HG03066 (cell line): ENCODE measurements at regions not wholly inside any gene's neighbourhood (a gene's known extent, or its start where the extent isn't known, plus 50 kb on each side); places are given as distances from the start of the nearest gene placed in this dataset.

Experiments used
- ATAC-seq: cut with Tn5 transposase; IDR thresholded peaks from one replicate; pipeline ENCODE4 v1.9.1; 2021; ENCODE audit warnings: low read depth; ENCODE audit not compliant: unreplicated experiment

DNA sequence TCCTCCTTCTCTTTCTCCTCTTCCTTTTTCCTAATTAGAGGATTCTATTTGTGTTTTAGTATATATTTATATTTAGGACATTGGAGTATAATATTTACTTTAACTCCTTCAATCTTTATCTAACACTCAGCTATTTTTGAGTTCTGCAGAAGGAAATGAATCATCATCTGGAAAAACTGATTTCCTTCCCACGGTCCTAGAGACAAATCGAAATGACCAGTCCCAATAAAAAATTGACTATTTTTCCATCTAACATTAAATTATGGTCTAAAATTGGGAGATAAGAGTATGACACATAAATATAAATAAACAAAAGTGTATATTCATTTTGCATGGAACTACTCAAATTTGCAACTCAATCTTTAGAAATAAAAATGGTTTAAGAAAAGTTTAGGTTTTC, 167.4 kb downstream of the TMTC3 start:
- no peak for ATAC-seq

DNA sequence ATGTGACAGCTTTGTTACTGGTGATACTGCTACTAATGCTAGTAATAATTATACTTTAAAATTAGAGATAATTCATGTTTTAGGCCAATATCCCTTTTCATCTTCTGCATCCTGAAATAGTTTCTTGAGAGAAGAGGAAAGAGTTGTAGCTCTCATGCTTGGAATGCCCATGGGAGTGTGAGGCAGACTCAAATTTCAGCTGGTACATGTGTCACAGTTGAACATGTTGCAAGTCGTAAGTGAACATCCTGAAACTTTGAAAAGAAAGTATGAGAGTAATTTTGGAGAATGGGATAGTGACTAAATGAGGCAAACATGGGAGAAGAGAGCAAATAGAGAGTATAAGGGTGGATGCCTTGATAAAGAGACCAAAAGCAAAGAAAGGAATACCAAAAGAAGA, 168.0 kb downstream of the TMTC3 start:
- no peak for ATAC-seq

DNA sequence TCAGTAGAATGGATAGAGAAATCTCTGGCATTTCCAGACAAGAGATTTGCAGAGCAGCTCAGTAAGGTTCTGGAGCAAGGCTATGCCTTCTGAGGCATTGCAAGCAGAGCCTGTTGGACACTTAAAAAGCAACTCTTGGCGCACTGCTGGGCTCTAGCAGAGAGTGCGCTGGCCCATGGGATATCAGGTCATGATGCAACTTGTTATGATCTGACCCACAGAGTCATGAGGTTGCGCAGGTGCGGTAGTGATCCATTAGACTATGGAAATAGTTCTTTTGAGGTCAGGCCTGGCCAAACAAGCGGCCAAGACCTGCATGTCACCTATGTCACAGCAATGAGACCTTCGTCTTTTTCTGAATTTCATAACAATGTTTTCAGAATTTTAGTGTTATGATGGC, 168.6 kb downstream of the TMTC3 start:
- no peak for ATAC-seq

DNA sequence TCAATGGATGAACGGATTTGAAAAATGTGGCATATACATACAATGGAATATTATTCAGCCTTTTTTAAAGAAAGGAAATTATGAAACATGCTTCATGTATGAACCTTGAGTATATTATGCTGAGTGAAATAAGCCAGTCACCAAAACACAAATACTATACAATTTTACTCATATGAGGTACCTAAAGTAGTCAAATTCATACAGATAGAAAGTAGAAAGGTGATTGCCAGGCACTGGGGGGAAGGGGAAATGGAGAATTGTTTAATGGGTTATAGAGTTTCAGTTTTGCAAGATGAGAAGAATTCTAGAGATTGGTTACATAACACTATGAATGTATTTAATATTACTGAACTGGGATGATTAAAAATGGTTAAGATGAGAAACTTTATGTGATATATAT, 171.4 kb downstream of the TMTC3 start:
- ATAC-seq = no peak

DNA sequence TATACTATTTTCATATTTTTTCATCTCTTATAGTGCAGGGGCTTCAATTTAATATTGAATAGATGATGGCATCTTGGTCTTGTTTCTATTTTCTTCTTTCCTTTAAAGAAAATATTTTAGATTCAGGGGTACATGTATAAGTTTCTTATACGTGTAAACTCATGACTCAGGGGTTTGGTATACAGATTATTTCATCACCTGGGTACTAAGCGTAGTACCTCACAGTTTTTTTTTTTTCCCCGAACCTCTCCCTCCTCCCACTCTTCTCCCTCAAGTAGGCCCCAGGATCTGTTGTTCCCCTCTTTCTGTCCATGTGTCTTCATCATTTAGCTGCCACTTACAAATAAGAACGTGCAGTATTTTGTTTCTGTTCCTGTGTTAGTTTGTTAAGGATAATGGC, 172.6 kb downstream of the TMTC3 start:
- no peak for ATAC-seq

DNA sequence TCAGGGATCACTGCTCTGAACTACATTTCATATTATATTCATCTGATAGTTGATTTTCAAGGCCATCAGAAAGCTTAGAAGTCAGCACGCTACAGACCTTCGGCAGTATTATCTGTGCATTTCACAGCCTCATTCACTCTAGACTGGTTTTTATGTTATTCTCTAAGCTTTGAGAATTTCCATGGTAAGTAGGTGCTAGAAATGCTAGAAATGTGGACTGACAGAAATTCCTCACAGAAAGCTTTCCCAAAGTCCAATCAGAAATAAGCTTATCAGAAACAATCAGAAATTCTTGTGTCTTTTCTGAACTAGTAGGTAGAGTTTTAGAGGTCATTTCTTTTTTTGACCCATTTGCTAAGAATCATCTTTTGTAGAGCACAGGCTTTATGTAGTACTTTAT, 176.6 kb downstream of the TMTC3 start:
- no peak for ATAC-seq

DNA sequence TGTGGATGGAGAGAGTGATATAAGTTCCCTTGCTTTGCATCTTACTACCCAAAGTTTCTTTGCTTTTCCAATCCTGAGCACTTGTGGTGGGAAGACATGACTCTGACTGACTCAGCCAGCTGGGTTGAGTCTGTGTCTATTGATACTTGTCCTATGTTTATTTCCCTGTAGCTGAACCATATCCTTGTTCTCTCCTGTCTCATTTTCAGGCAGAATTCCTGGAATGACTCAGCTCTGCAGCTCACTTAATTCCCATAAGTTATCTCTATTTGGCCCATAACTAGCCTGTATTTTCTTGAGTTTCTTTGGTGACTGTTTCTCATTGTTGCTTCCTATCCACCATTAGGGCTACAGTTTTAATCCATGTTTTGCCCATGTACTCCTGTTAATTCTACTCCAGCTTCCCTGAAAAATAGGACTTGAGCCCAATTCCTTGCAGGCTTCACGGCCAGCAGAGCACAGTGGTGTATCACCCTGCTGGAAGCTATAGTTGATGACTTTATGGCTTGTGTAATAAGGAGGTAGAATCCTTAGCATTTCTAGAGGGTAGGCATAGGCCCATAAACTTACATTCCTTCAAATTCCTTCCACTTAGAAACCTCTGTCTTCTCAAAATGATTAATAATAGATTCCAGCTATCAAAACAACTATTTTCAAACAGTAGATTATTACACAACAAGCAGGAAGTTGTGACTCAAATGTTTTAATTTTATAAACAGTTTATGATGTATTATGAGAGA, 183.1 kb downstream of the TMTC3 start:
- no peak for ATAC-seq

DNA sequence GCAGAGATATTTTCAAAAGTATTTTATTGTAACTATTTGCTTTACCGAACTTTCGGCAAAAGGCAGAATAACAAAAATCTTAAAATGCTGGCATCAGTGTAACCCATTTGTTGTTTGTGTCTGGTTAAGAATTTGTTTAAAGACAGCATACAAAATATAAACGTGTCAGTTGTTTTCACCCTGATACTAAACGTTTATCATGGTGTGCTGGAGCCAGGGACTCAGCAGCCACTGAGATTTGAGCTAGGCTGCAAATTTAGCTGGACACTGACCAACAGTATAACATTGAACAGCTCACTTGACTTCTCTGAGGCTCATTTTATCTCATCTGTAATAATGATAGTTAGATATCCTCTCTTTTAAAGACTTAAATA, 183.7 kb downstream of the TMTC3 start:
- ATAC-seq = no peak

DNA sequence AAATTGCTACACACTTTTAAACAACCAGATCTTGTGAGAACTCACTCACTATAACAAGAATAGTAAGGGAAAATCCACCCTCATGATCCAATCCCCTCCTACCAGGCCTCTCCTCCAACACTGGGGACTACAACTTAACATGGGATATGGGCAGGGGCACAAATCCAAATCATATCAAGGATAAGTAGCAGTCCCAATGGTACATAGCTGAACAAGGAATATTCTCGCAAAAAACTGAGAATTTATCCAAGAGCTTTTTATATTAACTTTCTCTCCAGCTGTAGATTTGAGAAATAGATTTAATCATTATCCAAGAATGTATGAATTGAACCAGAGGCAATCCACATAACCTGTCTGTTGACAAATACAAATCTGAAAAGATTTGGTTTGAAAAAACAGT, 185.2 kb downstream of the TMTC3 start:
- ATAC-seq = no peak

DNA sequence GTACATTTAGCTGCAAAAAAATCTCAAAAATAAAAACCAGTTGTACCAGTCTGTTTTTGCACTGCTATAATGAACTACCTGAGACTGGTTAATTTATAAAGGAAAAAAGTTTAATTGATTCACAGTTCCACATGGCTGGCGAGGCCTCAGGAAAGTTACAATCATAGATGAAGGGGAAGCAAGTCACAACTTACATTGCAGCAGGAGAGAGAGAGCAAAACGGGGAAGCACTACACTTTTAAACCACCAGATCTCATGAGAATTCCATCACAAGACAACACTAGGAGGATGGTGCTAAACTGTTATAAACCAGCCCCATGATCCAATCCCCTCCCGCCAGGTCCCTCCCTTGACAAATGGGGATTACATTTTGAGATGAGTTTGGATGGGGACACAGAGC, 186.0 kb downstream of the TMTC3 start:
- ATAC-seq = no peak

DNA sequence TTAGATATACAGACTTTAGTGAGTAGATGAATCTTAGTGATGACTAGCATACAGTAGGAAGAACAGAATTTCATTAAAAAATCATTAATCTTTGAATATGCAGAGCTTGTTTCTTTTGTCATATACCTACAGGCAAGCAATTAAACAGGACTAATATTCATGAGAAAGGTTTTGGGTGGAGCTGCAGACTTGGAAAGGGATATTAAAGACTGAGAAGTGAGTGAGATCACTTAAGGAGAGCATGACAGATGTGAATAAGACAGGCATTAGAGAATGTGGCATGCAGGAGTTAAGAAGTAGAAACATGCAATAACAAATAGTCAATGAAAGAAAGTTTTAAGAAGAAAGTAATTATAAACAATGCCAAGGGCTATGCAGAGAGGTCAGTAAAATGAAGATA, 187.7 kb downstream of the TMTC3 start:
- ATAC-seq = no peak

DNA sequence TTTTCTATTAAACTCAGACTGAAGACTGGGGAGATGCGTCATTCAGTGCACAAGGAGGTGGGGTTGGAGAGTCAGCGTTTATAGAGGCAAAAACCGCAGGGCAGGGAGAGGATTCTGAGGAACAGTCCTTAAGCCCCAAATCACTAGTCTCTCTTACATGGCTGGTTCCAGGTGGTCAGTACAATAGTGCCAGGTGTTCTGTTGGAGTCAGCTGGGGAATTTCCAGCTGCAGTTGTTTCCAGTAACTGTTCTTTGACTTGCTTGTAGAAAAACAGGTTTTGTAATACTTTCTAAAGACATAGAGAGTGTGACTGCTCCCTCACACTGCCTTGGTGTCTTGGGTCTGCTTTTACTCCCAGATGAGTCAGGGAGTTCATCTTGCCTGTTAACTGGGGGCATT, 192.2 kb downstream of the TMTC3 start:
- no peak for ATAC-seq

DNA sequence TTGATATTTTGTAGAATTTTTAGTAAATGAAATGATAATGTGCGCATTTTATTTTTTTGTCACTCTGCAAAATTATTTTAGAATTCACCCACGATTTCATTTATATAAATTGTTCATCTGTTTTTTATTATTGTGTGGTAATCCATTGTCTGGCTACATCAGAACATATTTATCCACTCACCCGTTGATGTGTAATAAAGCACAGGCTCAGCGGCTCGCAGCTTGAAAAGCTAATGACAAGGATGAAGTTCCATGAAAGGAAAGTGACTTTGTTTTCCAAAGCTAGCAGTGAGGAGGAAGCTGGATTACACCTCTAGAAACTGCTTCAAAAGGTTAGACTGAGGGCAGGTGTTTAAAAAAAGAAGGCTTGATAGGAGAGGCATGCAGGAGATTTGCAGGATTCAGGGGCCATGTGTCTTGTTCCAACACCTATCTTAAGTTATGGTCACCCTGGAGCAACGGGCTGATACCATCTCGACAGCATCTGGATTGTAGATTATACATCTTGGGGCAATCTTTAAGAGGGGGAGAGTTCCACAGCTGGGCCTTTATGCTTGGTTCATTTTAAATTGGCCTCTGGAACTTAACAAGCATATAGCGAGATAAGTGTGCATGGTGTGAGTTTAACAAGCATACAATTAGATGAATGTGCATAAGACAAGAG, 194.1 kb downstream of the TMTC3 start:
- no peak for ATAC-seq

DNA sequence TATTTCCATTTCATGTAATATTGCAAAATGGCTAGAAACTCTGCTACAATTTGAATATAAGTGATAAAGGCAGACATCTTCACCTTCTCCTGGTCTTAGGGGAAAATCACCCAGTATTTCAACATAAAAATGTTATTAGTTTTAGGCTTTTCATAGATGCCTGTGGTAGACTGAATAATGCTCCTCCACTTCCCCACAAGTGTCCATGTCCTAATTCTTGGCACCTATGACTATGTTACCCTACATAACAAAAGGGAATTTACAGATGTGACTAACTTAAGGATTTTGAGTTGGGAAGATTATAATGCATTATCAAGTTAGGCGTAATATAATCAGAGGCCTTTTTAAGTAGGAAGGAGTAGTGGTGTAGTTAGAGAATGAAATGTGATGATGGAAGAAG, 196.4 kb downstream of the TMTC3 start:
- ATAC-seq = no peak

DNA sequence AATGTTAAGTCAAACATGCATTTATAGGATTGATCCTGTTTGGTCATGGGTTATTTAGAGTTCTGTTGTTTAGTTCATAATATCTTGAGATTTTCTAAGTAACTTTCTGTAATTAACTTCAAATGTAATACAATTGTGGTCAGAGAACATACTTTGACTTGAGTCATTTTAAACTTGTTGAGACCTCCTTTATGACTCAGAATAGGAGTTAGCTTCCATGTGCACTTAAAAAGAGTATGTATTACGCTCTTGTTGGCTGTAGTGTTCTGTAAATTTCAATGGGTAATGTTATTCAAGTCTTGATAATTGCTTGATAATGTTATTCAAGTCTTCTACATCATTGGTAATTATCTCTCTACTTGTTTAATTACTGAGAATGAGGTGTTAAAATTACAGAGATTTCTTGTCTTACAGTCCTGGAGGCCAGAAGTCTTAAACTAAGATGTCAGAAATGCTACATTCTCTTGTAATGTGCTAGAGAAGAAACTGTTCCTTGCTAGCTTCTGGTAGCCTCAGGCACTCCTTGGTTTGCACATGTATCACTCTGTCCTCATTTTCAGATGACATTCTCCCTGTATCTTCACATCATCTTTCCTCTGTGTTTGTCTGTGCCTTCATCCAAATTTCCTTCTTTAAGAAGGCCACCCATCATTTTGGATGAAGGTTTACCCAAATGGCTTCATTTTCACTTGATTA, 197.3 kb downstream of the TMTC3 start:
- no peak for ATAC-seq

DNA sequence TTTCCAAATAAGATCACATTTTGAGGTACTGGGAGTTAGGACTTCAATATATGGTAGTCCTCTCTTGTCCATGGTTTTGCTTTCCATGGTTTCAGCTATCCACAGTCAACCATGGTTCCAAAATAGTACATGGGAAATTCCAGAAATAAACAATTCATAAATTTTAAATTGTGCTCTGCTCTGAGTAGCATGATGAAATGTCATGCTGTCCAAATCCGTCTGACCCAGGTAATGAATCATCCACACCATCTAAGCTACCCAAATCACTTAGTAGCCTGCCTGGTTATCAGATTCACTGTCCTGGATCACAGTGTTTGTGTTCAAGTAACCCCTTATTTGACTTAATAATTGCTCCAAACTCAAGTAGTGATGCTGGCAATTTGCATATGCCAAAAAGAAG, 197.9 kb downstream of the TMTC3 start:
- no peak for ATAC-seq

DNA sequence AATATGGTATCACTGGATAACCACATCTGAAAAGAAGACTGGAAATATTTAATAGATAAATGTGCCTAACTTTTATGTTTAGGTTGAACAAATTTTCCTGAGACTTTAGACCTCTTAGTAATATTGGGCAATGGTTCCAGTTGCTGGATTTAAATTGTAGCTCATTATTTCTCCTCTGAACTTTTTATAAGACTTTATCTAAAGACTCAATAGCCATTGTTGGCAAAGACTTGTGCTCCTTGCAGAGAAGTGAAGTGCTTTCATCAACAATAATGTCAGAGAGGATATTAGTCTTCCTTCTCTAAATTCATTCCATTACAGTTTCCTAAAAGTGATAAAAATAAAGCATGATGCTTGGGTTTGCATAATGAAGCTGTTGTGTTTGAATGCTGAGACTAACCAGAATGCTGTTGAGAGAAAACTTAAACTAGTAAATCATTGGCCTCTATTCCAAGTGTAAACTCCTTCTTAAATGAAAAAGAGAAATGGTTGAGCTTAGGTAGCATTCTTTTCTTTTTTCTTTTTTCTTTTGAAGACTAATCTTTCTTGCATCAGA, 200.2 kb downstream of the TMTC3 start:
- no peak for ATAC-seq

DNA sequence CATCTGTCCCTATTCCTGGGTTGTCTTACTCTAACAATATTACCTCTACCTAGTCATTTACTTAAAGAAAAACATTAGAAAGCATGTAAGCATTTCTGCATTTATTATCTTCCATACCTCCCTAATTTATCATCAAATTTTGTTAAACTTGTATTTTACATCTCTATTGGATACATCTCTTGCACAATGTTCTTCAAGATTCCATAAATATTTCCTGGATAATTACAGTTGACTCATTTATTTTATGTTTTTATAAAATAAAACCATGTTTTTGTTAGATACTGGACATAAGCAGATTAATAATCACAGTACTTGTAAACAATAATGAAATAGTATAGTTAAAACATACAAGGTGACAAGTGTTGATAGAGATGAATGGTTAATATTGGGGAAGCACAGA, 209.0 kb downstream of the TMTC3 start:
- no peak for ATAC-seq

DNA sequence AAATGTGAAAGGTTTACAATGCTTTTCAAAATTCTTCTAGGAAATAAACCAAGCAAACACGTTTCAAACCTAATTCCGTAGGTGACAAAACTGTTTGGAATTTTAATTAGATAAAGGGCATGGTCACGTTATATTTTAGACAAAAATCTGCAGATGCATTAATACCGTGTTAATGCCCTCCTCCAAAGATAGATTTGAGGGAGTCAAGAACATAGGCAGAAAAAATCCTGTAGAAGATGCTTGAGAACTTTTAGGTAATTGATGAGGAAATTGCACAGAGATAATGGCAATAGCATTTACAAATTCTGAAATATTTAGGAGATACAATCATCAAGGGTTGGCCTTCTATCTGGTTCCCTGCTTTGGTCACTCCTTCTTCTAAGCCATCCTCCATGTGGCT, 212.6 kb downstream of the TMTC3 start:
- no peak for ATAC-seq

DNA sequence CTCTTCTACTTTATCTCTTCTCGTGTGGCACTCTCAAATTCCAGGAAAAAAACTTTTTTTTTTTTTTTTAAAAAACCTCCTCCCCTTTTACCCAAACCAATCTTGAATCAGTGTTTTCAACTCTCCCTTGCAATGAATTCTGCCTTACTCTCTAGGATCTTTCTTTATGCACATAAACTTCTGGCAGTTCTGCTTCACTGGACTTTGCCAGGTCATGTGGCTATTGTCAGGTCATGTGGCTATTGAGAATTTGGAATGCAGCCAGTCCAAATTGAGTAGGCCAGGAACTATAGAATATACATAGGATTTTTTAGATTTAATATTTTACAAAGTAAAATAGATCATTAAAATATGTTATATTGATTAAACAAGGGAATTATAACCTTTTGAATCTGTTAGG, 218.2 kb downstream of the TMTC3 start:
- ATAC-seq = no peak

DNA sequence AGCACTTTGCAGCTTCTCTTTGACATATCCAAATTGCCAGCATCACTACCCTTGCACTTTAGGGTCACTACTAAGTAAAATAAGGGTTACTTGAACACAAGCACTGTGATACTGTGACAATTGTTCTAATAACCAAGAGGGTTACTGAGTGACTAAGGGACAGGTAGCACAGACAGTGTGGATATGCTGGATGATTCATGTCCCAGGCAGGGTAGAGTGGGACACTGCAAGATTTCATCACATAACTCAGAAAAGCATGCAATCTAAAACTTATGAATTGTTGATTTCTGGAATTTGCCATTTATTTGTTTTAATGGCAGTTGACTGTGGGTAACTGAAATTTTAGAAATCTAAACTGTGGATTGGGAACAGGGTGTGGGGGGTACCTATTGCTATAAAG, 218.8 kb downstream of the KITLG start:
- ATAC-seq = no peak

DNA sequence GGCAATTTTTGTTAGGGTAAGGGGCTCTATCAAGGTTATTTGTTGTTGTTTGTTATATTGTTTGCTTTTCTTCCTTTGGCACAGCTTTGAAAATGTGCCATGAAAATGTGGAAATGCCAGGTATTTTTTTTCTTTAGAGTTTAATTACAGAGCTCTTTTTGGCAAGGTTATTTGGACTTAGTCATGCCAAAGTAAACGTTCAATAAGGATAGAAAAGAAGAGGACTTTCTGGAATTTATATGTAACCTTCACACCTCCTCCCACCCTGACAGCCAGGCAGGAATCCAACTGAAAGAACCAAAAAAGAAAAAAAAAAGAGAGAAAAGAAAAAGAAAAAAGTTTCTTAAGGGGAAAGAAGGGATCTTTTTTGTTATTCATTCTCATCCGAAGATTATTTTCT, 217.8 kb downstream of the KITLG start:
- no peak for ATAC-seq
